Smooth muscle cell of the brain vasculature (primary cell): ENCODE measurements at regions not wholly inside any gene's neighbourhood (a gene's known extent, or its start where the extent isn't known, plus 50 kb on each side); places are given as distances from the start of the nearest gene placed in this dataset.

Source experiments
- DNase-seq: peaks from one replicate; pipeline ENCODE4 v3.0.0-alpha.2; 2012; ENCODE audit warnings: low read depth, low spot score

DNA sequence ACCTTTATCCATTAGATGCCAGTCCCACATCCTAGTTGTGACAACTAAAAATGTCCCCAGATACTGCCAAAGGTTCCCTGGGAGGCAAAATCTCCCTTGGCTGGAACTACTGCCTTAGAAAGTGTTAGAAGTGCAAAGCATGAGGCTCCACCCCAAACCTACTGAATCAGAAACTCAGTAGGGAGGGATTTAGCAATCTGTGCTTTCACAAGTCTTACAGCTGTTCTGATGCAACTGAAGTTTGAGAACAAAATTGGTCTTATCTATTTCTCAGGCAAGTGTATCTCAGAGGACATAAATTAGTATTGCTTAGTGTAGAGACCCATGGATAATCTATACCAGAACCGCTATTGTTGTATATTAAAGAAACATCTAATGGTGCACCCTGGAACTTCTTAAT is 70.2 kb downstream of the CLDN1 start:
- DNase-seq, result no peak

DNA sequence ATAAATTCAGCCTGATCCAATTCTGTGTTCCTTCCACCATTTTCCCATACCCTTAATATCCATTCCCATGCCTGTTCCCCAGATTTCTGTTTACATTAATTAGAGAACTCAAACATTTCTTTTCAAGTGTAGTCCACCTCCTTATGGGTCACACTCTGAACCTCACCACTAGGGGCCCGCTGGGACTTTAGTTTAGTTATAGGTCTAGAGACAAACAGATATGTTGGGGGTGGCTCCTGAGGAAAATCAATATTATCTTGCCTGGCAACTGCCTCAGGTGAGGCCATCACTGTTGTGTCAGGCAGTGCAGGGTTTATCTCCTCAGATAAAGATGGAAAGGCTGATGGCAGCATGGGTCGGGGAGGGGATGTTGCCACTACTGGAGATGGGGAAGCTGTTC is 72.8 kb downstream of the CLDN1 start:
- DNase-seq, result no peak

DNA sequence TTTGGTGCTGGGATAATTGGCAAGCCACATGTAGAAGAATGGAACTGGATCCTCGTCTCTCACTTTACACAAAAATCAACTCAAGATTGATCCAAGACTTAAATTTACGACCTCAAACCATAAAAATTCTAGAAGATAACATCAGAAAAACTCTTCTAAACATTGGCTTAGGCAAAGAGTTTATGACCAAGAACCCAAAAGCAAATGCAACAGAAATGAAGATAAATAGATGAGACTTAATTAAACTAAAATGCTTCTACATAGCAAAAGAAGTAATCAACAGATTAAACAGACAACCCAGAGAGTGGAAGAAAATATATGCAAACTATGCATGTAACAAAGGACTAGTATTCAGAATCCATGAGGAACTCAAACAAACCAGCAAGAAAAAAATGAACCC is 80.1 kb downstream of the CLDN1 start:
- DNase-seq, result no peak

DNA sequence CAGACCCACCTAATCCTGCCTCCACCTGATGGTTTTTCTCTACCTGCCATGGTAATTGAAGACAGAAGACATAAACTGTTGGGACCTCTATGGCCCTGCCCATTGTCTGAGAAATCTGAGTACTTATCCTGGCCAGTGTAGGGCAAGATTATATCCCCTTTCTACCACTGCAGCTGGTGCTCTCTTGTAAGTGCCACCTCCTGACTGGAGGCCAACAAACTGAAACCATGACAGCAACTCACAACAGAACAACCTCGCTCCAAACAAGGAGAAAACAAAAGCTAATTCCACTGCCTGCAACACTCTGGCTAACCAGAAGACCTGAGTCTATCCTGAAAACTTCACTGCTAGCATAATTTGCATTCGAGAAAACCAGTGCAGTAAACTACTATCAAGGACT is 82.9 kb downstream of the CLDN1 start:
- DNase-seq, result no peak

DNA sequence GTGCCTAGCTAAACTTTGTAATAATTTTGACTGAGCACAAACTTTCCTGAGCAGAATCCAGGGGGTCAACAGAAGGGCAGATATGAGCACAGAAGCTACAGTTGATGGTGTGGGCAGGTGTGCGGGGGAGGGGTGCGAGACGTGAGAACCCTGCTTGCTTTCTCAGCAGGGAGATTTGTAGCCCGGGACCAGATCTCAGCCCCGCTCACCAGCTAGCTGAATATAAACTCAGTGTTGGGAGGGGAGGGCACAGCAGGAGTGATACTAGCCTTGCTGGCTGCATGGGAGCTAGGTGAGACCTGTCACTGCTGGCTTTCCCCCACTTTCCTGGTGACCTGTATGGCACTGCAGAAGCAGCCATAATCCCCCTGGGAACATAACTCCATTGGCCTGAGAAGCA is 83.4 kb downstream of the CLDN1 start:
- no peak for DNase-seq

DNA sequence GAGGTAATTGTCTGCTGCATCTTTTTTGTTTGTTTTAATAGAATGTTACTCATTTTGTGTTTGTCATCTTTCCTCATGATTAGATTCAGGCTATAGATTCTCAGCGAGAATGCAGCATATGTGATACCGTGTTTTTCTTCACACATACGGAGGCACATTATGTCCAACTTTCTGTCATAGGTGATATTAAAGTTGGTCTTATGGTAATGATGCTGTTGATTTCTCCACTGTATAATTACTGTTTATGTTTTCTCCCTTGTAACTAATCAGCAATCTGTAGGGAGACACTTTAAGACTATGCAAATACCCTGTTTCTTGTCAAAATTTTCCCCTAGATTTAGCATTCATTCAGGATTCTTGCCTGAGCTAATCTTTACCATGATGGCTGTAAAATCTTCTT is 87.6 kb downstream of the CLDN1 start:
- no peak for DNase-seq

DNA sequence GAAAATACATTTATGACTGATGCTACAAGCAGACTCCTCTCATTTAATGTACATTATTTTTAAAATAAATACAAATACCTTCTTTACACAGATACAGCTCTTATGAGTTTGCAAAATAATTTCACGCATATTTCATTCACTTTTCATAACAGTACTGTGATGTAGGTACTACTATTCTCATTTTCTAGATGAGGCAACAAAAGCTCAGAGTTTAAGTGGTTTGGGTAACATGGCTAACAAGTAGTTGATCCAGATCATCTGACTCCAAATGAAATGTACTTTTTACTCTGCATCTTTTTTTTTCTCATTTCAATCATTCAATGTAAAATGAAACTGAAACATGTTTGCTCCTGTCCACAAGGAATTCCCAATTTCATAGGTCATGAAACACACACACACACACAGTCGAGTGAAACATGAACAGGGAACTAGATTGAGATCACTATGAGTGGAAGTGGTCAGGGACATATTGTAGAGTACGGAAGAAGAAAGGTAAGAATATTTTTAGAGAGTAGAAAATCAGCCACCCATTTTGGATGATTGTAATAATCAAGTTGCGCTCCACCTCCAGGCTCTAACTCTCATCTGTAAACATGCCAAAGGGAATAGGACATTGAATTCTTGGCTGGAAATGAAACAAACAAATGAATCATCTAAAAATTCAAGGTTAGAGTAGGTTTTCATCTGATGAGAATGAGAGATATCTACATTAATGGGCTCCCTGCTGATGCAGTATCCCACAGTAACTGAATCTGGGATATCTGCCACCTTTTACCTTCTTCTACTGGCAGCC is 92.4 kb downstream of the CLDN1 start:
- DNase-seq, result no peak

DNA sequence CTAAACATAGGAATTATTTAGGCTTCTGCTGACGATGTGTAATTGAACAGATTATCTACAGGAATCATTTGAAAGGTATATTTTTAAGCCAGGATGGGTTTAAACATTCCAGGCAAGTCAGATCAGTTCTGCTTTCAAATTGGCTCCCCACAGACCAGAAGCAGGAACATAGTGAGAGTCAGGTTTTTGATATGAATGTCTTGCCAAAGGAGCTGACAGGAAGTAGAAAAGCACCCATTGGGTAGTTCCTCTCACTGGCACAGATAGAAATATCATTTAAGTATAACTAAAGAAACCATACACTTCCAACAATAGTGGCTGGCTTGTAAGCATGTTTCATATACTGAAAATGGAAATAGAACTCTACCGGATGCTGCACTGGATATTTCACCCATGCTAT is 95.2 kb downstream of the CLDN1 start:
- no peak for DNase-seq

DNA sequence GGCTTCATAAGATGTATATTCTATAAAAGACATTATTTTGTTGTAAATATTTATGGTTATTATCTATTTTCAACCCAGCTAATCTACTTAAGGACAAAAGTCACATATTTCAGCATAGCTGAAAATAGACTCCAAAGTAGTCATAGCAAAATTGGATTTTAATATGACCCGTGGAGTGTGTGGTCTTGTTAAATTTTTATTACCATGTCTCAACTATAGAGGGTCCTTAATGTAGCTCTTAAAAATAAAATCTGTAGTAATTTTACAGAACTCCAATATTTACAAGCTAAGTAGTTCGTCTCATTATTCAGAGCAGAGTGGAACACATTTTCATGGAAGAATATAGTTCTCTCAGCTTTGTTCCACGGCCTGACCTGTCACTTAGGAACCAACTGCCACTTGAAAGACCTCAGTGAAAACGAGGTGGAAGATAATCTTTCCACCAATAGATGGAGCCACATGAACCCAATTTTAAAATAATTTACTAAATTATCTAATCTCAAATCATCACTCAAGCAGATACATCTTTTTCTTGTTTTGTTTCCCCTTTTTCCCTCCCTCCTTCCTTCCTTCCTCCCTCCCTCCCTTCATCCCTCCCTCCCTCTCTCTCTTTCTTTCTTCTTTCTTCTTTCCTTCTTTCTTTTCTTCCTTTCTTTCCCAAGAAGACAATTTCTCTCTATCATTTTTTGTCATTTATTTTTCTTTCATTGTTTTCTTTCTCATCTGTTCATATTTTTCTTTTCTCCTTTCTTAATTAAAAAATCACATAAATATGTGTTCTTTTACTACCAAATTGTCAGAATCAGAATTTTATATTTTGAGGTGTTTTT is 97.2 kb downstream of the CLDN1 start:
- no peak for DNase-seq

DNA sequence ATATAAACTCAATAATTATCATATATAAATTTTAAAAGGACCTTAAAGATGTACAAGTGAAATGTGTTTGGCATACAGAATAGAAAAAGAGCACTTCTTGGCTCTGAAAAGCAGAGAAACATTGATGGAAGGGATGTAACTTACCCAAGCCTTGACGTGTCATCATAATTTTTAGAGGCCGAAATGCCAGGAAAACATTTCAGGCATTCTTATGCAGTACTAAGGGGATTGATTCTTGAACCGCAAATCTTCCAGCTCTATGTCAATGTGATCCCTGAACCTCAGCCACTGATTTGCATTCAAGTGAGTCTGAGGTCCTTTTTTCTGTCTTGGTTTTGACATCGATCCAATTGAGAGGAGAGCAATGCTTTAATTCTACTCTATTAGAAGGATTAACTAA is 97.8 kb downstream of the CLDN1 start:
- DNase-seq, result no peak

DNA sequence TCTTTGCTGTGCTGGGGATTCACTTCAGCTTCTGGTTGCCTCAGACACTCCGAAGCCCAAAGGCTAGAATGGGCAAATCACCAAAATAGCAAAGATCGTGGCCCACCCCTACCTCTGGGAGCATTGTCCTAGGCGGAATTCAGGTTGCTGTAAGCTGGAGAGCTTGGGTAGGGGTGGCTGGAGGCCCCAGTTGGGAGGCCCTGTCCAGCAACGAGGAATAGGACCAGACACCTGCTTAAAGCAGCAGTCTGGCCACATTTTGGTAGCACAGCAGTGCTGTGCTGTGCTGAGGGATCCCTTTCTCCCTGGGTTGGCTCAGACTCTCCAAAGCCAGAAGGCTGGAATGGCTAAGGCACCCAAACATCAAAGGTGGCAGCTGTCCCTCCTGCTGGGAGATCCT is 99.3 kb downstream of the CLDN1 start:
- no peak for DNase-seq

DNA sequence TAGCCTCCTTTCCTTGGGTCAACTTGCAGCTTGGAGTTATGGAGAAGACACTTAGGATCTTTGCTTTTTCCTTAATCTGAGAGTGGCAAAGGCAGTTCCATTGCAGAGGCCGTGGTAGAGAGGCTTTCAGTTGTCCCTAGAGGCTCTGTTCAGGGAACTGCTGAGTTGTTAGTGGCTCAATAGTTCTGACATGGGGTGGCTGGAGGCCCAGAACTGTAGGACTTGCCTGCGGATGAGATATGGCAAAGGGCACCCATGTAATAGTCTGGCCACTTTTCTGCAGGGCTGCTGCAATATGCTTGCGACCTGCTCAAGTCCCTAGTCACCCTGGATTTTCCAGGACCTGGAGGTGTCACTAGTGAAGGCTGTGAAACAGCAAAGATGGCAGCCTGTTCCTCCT is 99.9 kb downstream of the CLDN1 start:
- no peak for DNase-seq

DNA sequence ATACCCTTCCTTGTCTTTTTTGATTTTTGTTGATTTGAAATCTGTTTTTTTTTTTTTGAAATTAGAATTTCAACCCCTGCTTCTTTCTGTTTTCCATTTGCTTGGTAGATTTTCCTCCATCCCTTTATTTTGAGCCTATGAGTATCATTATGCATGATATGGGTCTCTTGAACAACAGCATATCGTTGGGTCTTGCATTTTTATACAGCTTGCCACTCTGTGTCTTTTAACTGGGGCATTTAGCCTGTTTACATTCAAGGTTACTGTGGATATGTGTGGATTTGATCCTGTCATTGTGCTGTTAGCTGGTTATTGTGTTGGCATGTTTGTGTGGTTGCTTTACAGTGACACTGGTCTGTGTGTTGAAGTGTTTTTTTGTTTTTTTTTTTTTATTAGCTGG is 99.7 kb upstream of the P3H2 start:
- DNase-seq, result no peak

DNA sequence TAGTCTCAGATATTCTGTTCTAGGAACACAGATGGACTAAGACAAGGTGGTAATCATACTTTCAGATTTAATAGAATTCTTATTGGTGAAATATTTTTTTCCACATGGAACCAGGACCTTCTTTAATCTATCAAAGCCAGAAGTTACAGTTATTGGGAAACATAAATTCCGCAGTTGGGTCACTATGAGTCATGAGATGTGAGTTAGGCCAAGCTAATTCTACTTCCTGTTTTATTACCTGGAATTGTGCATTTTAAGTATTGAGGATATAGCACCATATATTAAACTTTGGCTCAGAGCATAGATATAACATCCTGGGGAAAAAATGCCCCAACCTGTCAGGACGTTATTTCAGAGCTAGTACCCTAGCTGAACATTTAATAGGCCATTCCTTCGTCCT is 96.4 kb upstream of the P3H2 start:
- DNase-seq, result no peak

DNA sequence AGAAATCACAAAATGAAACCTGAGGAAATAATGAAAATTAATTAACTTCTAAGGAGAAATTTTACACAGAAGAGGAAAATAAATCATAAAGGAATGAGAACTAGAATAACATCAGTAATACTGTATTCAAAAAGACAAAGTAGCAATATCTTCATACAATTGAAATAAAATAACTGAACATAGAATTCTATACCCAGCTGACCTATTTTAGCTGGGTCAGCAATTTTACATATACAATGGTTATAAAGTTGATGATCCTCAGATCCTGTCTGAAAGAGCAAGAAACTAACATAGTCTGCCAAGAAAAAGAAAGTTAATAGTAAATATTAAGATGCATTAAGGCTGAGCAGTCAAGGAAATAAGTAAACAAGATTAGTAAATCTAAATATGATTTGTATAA is 93.0 kb upstream of the P3H2 start:
- no peak for DNase-seq

DNA sequence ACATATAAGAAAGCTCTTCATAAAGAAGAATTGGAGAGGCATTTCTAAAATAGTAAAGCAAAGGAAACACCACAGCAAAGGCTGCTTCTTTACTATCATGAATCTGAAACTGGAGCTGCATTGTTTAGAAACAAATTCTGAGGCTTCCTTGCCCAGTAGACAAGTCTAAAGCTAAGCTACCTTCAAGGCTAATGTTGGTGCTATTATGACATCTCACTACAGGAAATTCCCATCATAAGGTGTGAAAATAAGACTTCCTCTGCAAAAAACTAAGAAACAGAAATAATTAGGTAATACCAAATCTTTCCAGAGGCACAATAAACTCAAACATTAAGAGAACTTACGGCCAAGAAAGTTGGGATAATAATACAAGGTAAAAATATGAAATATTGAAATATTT is 89.9 kb upstream of the P3H2 start:
- no peak for DNase-seq

DNA sequence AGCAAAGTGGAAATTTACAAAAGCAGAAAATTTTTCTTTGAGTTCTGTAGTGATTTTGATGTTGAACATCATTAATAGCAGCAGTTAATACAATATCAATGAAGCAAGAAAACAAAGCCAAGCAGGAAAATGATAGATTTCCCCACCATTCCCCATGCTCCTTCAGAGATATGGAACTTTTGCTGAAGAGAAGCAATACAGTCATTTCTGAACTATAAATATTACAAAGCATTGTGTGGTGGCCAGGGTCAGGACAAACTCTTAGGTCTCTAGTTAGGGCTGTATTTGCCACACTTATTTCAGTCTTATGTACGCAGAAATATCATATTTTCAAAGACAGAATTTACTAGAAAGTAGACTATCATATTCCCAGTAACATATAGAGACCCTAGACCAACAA is 88.8 kb upstream of the P3H2 start:
- DNase-seq, result no peak

DNA sequence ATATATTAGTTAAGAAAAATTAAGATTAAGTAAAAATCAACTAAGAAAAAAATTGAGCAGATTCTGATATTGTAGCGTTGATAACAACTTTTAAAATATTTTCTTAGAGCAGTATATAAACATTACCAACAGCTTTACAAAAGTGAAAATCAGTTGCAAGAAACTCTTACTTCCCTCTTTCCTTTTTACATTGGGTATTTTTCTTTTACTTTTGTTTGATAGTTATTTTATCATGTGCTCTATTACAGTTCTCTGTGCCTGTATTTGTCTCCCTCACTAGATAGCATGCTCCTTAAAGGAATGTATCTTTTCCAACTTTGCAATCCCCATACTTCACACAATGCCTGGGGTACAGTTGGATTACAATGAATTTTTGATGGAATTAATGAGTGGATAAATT is 87.5 kb upstream of the P3H2 start:
- DNase-seq, result no peak

DNA sequence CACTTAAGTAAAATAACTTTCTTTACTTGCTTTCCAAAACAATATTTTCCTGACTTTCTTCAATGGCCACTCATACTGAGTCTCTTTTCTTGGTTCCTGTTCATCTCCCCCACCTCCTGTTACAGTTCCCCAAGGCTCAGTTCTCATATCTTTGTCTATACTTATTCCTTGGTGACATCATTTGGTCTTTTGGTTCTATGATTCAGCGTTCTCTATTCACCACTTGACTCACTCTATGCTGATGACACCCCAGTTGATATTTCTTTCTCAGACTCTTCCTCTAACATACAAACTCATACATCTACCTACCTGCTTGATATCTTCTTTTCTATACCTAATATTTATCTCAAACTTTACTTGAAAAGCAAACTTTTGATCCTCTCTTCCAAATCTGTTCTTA is 85.0 kb upstream of the P3H2 start:
- no peak for DNase-seq

DNA sequence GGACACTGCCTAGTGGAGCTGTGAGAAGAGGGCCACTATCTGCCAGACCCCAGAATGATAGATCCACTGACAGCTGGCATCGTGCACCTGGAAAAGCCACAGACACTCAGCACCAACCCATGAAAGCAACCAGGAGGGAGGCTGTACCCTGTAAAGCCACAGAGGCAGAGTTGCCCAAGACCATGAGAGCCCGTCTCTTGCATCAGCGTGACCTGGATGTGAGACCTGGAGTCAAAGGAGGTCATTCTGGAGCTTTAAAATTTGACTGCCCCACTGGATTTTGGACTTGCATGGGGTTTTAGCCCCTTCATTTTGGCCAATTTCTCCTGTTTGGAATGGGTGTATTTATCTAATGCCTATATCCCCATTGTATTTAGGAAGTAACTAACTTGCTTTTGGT is 83.5 kb upstream of the P3H2 start:
- DNase-seq, result no peak

DNA sequence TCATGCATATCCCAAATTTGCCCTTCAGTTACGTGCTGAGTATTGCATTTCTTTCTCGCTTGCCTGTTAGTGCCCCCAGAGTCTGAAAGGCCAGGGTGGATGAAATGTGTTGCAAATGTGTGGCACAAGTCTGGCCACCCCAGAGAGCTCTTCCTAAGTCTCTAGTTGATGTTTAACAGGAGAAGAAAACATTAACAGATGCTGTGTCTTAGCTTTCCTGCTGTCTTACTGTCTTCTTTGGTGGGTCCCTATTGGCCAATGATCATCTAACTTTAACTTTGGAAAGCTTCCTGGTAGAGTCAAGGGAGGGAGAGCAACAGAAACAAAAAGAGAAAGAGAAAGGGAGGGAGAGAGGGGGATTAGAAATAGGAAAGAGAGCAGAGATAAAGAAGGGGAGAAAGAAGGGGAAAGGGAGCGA is 76.7 kb upstream of the P3H2 start:
- DNase-seq, result no peak

DNA sequence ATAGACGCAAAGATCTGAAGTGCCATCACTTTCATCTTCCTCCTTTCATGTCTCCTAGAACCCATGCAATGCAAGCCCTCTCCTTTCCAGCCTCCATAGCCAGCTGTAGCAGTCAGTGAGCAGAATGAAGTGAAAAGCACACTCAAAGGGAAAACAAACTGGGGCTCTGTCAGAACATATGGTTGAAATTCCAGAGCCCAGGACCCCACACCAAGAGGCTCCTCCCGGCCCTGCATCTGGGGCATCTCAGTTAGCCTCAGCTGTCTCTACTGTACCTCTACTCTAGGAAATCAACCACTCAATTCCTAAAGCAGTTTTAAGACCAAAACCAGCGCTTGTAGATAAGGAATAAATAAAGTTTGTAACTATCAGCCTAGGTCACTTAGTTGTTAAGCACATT is 73.8 kb upstream of the P3H2 start:
- DNase-seq, result no peak

DNA sequence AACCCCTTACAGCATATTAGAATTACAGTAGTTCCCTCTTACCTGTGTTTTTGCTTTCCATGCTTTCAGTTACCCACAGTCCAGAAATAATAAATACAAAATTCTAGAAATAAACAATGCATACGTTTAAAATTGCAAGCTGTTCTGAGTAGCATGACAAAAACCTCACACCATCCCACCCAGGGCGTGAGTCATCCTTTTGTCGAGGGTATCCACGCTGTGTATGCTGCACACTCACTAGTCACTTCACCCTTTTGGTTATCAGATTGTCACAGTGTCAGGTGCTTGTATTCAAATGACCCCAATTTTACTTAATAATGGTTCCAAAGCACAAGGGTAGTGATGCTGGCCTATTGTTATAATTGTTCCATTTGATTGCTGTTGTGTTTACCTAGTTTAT is 72.5 kb upstream of the P3H2 start:
- DNase-seq, result no peak
